Neuron (in vitro differentiated cells): ENCODE measurements at regions not wholly inside any gene's neighbourhood (a gene's known extent, or its start where the extent isn't known, plus 50 kb on each side); places are given as distances from the start of the nearest gene placed in this dataset.

Experiments
- H2AFZ ChIP-seq: one replicate; pipeline ENCODE4 v1.6.1; 2013; ENCODE audit warnings: low read depth, mild to moderate bottlenecking, inconsistent platforms, low read length, moderate library complexity
- H3K27me3 ChIP-seq: one replicate; pipeline ENCODE4 v1.6.1; 2013; ENCODE audit warnings: low read length; ENCODE audit not compliant: insufficient read depth
- H3K36me3 ChIP-seq: one replicate; pipeline ENCODE4 v1.6.1; 2013; ENCODE audit warnings: low read length; ENCODE audit not compliant: insufficient read depth
- H3K4me1 ChIP-seq: one replicate; pipeline ENCODE4 v1.6.1; 2013; ENCODE audit warnings: low read length; ENCODE audit not compliant: insufficient read depth
- H3K4me3 ChIP-seq: 2 replicates; pipeline ENCODE4 v1.5.1; 2013; ENCODE audit warnings: mild to moderate bottlenecking, low read length, moderate library complexity
- H3K9me3 ChIP-seq: one replicate; pipeline ENCODE4 v1.6.1; 2013; ENCODE audit warnings: low read length

DNA sequence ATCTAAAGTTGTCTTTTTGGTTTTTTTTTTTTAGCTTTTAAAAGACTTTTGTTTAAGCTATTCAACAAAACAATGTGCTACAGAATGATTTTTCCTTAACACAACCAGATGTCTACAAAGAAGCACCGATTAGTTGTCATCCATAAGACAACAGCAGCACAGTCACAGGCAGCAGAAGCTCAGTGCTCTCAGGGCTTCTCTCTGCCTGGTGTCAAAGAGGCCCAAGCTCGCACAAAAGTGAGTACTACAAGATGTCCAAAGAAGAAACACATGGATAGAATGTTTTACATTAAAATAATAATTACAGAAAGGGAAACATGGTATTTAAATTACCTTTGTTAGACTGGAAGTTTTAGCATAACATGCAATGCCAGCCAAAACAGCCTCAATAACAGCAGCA lies 81.6 kb downstream of the DNAAF9 start:
- H3K36me3 ChIP-seq: peaks cover 60% of the 10 kb centered on the region

DNA sequence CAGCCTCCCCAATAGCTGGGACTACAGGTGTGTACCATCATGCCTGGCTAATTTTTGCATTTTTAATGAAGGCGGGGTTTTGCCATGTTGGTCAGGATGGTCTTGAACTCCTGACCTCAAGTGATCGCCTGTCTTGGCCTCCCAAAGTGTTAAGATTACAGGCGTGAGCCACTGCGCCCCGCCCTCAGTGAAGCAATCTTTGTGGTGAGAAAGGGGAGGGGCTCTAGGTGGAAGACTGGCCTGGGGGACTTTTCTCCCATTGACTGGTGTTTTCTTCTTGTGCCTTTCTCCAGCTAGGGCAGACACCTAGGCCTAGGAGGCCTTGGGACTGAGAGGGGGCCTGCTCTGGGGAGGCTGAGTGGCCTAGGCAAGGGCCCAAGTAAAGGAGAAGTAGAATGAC lies 84.1 kb downstream of the DNAAF9 start:
- H3K36me3 ChIP-seq: peaks cover 57% of the 10 kb centered on the region
- H3K9me3 ChIP-seq: no peaks in the 10 kb centered on the region
- no peaks in the 10 kb centered on the region for H3K4me1 ChIP-seq
- no peak overlapping the region for H3K4me3 ChIP-seq
- H2AFZ ChIP-seq: no peak overlapping the region
- no peaks in the 10 kb centered on the region for H3K27me3 ChIP-seq

More for the DNA sequence above, 81.6 kb downstream of the DNAAF9 start:
- Histone ChIP-seq H3K27me3 (no peaks in the 10 kb centered on the region), H3K4me3 (no peak overlapping the region), H2AFZ (no peak overlapping the region), H3K9me3 (no peaks in the 10 kb centered on the region), H3K4me1 (no peaks in the 10 kb centered on the region)

DNA sequence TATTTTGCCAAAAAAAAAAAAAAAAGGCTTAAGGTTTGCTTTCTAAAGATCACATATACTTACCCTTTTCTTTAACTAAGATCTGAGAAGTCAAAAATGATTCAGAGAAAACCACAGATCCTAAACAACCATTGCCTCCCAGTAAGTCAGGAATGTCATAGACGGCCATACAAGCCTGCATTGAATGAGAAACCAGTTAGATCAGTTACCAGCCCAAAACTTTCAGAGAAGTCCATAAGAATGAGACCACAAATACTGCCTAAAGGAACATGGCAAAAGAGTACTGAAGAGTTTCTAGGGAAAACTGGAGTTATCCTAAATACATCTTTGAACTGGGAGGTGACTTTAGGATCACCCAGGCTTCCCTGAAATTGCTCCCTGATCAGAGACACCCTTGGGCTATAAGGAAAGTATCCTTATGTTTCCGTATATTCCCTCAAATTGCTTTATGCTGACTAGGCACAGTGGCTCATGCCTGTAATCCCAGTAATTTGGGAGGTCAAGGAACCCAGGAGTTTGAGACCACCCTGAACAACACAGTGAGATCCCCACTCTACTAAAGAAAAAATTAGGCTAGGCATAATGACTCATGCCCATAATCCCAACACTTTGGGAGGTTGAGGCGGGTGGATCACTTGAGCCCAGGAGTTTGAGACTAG lies 79.4 kb upstream of the SLC4A11 start:
- no peak overlapping the region for H3K4me3 ChIP-seq
- no peaks in the 10 kb centered on the region for H3K9me3 ChIP-seq
- peaks cover 50% of the 10 kb centered on the region for H3K36me3 ChIP-seq
- H2AFZ ChIP-seq: no peak overlapping the region
- peaks cover 19% of the 10 kb centered on the region for H3K4me1 ChIP-seq
- no peaks in the 10 kb centered on the region for H3K27me3 ChIP-seq

DNA sequence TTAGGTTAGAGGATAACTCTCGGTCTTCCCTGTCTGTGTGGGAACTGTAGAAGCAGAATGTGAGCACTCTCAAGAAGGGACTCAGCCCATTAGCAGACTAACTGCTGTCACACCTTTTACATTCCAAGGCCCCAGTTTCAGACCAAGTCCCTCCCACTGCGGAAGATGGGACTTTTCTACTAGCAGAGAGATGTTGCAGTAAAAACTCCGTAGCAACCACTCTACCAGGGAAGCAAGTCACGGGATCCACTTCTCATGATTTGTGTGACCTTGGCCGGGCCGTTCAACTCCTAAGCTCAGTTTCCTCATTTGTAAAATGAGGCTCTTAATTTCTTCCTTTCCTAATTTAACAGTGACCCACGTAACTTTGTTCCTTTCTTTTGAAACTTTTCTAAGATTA lies 77.1 kb upstream of the SLC4A11 start:
- no peaks in the 10 kb centered on the region for H3K9me3 ChIP-seq
- H3K4me3 ChIP-seq: no peak overlapping the region
- no peaks in the 10 kb centered on the region for H3K27me3 ChIP-seq
- peaks cover 46% of the 10 kb centered on the region for H3K36me3 ChIP-seq
- H3K4me1 ChIP-seq: peaks cover 19% of the 10 kb centered on the region
- H2AFZ ChIP-seq: no peak overlapping the region

DNA sequence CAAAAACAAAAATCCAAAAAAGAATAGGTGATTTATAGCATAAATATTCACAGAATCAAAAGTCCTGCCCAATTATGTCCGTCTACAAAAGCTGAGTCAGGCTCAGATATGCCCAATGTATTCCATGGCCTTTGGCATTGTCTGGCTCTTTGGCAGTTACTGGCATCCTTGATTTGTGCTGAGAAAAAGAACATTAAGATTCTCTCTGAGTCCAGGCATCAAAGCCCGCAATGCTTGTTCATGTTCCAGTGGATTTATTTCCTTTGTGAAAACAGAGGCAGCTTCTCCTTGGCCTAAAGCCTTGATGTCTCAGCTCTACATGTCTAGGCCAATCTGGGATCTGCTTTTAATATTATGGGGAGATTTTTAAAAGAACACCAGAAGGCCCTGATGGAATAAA lies 76.1 kb upstream of the SLC4A11 start:
- Histone ChIP-seq H2AFZ (no peak overlapping the region), H3K9me3 (no peaks in the 10 kb centered on the region), H3K4me3 (no peak overlapping the region), H3K36me3 (peaks cover 46% of the 10 kb centered on the region), H3K27me3 (no peaks in the 10 kb centered on the region), H3K4me1 (peaks cover 19% of the 10 kb centered on the region)

DNA sequence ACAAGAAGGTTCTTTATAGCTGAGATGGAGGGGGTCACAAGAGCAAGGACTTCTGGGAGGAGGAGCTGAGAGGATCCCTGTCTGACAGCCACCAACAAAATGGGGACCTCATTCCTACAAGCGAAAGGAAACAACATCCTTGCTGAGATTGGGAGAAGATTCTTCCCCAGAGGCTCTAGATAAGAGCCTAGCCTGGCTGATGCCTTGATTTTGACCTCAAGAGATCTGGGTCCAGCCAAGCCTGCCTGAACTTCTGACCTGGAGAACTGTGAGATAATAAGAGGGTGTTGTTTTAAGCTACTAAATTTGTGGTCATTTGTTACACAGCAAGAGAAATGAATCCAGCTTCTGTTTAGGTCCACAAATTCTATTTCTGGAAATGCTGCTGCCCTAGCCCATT lies 75.4 kb upstream of the SLC4A11 start:
- Histone ChIP-seq H3K9me3 (no peaks in the 10 kb centered on the region), H3K27me3 (no peaks in the 10 kb centered on the region), H3K4me3 (no peak overlapping the region), H3K4me1 (peaks cover 19% of the 10 kb centered on the region), H2AFZ (no peak overlapping the region), H3K36me3 (peaks cover 42% of the 10 kb centered on the region)

DNA sequence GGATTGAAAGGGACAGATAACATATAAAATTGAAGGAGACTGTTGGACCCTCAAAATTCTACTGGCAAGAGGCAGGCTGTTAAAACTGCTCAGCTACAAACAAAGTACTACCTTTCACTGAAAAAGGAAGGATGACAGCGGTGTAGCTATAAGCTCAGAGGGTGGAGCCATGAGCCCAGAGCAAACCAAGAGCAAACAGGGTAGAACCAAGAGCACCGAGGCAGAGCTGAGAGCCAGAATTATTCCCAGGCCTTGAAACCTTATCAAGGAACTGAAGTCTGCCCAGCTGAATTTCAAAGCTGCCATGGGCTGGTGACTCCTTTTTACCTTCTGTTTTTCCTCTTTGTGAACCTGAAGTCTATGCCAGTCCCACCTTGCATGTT lies 74.7 kb upstream of the SLC4A11 start:
- H3K27me3 ChIP-seq: no peaks in the 10 kb centered on the region
- H3K36me3 ChIP-seq: peaks cover 45% of the 10 kb centered on the region
- H3K4me1 ChIP-seq: peaks cover 19% of the 10 kb centered on the region
- no peak overlapping the region for H3K4me3 ChIP-seq
- H3K9me3 ChIP-seq: no peaks in the 10 kb centered on the region
- H2AFZ ChIP-seq: no peak overlapping the region

DNA sequence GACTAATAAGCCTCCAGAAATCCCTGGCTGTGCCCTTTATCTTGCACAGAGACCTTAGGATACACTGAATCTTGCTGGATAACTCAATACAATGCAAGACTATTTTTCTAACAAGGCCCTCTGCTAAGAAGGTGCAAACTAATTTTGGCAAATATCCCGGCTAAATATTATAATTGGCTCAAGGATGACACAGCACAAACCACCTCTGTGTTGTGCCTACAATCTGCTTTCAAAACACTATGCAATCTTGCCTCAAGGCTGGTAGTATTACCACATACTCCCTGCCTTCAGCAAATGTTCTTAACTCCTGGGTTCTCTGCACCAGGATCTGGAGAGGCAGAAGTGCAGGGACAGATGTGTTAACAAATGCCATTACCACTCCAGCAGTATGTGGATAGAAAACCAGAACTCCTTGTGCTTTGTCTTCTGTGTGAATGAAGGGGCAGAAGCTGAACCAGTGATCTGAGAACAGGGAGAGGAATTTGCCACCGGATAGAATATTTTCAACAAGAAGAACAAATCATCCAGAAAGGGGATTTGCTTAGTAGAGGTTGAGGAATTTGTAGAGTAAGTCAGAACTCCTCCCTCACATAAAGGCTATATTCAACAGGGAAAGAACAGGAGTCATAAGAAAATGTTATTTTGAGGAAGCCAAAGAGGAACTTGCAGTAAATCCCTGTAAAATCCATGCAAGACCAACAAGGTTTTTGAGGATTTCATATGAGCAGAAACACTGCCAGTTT lies 74.1 kb upstream of the SLC4A11 start:
- peaks cover 44% of the 10 kb centered on the region for H3K36me3 ChIP-seq
- no peak overlapping the region for H3K4me3 ChIP-seq

DNA sequence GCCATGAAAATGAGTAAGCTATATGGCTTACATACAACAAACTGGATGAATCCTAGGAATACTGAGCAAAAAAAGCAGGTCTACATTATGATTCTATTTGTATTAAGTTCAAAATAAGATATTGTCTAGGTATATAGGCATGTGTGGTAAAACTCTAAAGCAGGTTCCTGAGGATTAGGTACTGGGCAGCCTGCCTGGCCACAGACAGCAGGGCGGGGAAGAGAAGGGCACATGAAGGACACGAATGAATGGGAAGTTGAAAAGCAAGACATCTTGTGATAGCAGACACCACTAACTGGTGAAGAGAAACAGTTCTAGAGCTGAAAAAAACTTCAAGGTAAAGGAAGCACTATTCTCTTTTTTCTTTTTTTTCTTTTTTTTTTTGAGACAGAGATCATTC lies 72.6 kb upstream of the SLC4A11 start:
- no peak overlapping the region for H2AFZ ChIP-seq
- H3K4me3 ChIP-seq: no peak overlapping the region
- peaks cover 57% of the 10 kb centered on the region for H3K36me3 ChIP-seq
- H3K4me1 ChIP-seq: peaks cover 19% of the 10 kb centered on the region
- no peaks in the 10 kb centered on the region for H3K9me3 ChIP-seq
- H3K27me3 ChIP-seq: no peaks in the 10 kb centered on the region

More for the DNA sequence above, 74.1 kb upstream of the SLC4A11 start:
- Histone ChIP-seq H3K9me3 (no peaks in the 10 kb centered on the region), H3K4me1 (peaks cover 19% of the 10 kb centered on the region), H2AFZ (no peak overlapping the region), H3K27me3 (no peaks in the 10 kb centered on the region)

DNA sequence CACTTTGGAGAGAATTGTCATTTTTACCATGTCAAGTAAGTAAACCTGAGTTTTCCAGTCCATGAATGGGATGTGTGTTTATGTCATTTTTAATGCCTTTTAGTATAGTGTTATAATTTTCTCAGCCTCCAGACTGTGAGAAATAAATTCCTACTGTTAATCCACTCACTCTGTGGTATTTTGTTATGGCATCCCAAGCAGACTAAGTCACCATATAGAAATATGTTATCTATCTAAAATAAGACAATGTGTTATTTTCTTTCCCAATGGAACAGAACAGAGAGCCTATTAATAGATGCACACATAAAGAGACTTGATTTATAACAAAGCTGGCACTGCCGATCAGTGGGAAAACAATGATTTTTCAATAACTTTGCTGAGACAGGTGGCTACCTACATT lies 70.2 kb upstream of the SLC4A11 start:
- H3K27me3 ChIP-seq: no peaks in the 10 kb centered on the region
- peaks cover 59% of the 10 kb centered on the region for H3K36me3 ChIP-seq
- H3K4me1 ChIP-seq: no peaks in the 10 kb centered on the region
- no peaks in the 10 kb centered on the region for H3K9me3 ChIP-seq
- no peak overlapping the region for H3K4me3 ChIP-seq
- no peak overlapping the region for H2AFZ ChIP-seq

DNA sequence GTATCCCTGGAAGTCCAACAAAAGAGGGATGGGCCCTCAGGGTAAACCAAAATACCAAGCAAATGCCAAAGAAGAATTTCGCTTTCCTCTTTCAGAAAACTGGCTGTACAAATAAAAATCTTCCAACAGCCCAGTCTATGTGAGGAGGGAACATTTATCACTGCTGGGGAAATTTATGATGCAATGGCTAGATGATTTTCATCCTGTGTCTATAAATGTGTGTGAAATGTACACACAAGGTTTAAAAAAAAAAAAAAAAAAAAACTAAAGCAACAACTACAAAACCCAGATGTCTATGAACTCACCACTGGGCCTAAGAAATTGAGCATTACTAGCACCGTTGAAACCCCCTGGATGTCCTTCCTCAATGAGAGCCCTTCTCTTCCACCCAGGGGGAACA lies 68.7 kb upstream of the SLC4A11 start:
- H3K4me3 ChIP-seq: no peak overlapping the region

DNA sequence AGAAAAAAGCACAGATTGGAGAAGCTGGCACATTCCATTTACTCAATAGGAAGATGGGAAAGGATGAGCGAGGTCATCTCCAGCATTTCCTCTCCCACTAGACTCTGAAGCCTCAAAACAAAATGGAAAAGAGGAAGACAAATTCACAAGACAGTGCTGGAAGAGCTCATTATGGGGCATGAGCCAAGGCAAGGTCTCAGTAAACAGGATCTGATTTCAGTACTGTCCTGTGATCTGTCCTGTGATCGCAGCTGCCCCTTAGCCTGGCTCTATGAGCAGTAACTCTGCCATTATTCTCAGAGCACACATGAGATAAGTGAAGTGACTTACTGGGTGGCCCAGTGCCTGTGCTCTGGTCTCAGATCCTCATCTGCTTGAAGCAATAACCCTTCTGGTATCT lies 68.1 kb upstream of the SLC4A11 start:
- Histone ChIP-seq H3K4me3 (no peak overlapping the region), H2AFZ (no peak overlapping the region), H3K27me3 (no peaks in the 10 kb centered on the region), H3K4me1 (no peaks in the 10 kb centered on the region), H3K36me3 (peaks cover 60% of the 10 kb centered on the region), H3K9me3 (no peaks in the 10 kb centered on the region)

More for the DNA sequence above, 68.7 kb upstream of the SLC4A11 start:
- H3K27me3 ChIP-seq: no peaks in the 10 kb centered on the region
- no peak overlapping the region for H2AFZ ChIP-seq
- H3K36me3 ChIP-seq: peaks cover 54% of the 10 kb centered on the region
- H3K4me1 ChIP-seq: no peaks in the 10 kb centered on the region
- no peaks in the 10 kb centered on the region for H3K9me3 ChIP-seq

DNA sequence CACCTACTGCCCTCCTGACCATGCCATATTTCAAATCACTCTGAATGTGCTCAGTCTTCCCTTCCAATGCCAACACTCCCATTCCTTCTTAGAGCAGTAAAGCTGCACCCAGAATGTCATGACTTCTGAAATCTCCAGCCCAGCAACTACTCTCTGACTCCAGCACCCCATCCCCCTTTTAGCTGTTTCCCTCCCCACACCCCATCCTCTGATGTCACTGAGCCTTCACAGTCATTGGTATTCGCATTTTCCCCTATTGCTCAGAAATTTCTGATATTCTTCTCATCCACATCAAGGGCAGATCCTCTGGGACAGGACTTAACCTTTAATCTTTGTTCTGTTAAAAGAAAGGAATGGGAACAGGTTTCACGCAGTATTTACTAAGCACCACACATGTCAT lies 67.1 kb upstream of the SLC4A11 start:
- H3K4me1 ChIP-seq: no peaks in the 10 kb centered on the region
- H3K4me3 ChIP-seq: no peak overlapping the region
- no peaks in the 10 kb centered on the region for H3K27me3 ChIP-seq
- H3K36me3 ChIP-seq: peaks cover 55% of the 10 kb centered on the region
- H2AFZ ChIP-seq: no peak overlapping the region
- no peaks in the 10 kb centered on the region for H3K9me3 ChIP-seq
